ENCODE measurements at regions not wholly inside any gene's neighbourhood (a gene's known extent, or its start where the extent isn't known, plus 50 kb on each side); places are given as distances from the start of the nearest gene placed in this dataset.

DNA sequence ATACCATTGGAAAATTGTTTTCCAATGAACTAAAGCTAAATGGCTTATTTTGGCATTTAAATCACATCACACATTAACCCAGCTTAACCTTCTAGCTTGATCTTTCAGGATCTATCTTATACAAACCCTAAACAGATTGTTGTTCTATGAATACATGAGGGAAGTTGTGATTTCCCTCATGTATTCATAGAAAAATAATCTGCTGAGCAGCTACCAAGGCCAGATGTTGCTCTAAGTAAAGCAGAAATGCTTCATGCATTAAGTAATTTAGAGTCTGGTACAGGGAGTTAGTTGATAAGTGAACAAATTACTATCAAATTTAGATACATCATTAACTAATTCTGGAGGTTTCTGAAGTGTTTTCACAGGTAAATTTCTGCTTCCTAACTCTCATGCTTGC lies 204.6 kb upstream of the ANO3 start:
- no peak for TF ChIP-seq CTCF (IDR thresholded peaks at IDR 0.05)
- no peak for ATAC-seq (ENCODE audit: insufficient number of reproducible peaks, low FRiP score, low read depth)

GRCh38 chr11:26131406-26131805 lies 200.5 kb upstream of the ANO3 start:
- no peak for TF ChIP-seq CTCF (IDR thresholded peaks at IDR 0.05)
- DNase-seq (ENCODE audit: low spot score) = no peak
- no peak for ATAC-seq (ENCODE audit: insufficient number of reproducible peaks, low FRiP score, low read depth)
- no peaks in the 10 kb centered on the region for H3K9me3 ChIP-seq
- no peaks in the 10 kb centered on the region for H3K4me1 ChIP-seq (ENCODE audit: control insufficient read depth in 1 of 2, low read depth in 2 of 2)
- H3K36me3 ChIP-seq = no peaks in the 10 kb centered on the region
- no peak overlapping the region for H3K27ac ChIP-seq
- H3K27me3 ChIP-seq (replicated peaks; ENCODE audit: insufficient read depth) = no peaks in the 10 kb centered on the region
- no peak overlapping the region for H3K4me3 ChIP-seq

More for the DNA sequence above, 204.6 kb upstream of the ANO3 start:
- no peak overlapping the region for H3K27ac ChIP-seq
- no peaks in the 10 kb centered on the region for H3K4me1 ChIP-seq (ENCODE audit: control insufficient read depth in 1 of 2, low read depth in 2 of 2)
- no peaks in the 10 kb centered on the region for H3K36me3 ChIP-seq
- no peak for DNase-seq (ENCODE audit: low spot score)
- H3K4me3 ChIP-seq = no peak overlapping the region
- no peaks in the 10 kb centered on the region for H3K9me3 ChIP-seq
- no peaks in the 10 kb centered on the region for H3K27me3 ChIP-seq (replicated peaks; ENCODE audit: insufficient read depth)

DNA sequence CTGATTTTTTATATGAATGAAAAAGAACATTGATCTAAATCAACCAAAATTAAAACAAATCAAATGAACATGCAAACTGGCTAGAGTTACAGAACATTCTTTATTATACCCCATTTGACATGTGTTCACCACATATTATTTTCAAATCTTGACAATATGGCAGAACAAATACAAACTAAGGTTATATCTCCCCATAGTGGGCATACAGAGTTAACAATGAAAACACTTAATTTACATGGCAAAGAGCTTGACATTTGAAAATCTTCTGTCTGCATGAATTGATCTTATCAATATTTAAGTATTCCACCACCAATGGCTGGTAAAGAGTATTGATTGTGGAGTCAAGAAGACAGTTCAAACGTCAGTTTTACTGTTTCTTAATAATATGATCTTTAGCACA lies 197.9 kb upstream of the ANO3 start:
- H3K27me3 ChIP-seq (replicated peaks; ENCODE audit: insufficient read depth) = no peaks in the 10 kb centered on the region
- no peaks in the 10 kb centered on the region for H3K36me3 ChIP-seq
- ATAC-seq (ENCODE audit: insufficient number of reproducible peaks, low FRiP score, low read depth) = no peak
- TF ChIP-seq CTCF (IDR thresholded peaks at IDR 0.05) = no peak
- no peak for DNase-seq (ENCODE audit: low spot score)
- H3K4me1 ChIP-seq (ENCODE audit: control insufficient read depth in 1 of 2, low read depth in 2 of 2) = no peaks in the 10 kb centered on the region
- H3K27ac ChIP-seq = no peak overlapping the region
- H3K4me3 ChIP-seq = no peak overlapping the region
- no peaks in the 10 kb centered on the region for H3K9me3 ChIP-seq

DNA sequence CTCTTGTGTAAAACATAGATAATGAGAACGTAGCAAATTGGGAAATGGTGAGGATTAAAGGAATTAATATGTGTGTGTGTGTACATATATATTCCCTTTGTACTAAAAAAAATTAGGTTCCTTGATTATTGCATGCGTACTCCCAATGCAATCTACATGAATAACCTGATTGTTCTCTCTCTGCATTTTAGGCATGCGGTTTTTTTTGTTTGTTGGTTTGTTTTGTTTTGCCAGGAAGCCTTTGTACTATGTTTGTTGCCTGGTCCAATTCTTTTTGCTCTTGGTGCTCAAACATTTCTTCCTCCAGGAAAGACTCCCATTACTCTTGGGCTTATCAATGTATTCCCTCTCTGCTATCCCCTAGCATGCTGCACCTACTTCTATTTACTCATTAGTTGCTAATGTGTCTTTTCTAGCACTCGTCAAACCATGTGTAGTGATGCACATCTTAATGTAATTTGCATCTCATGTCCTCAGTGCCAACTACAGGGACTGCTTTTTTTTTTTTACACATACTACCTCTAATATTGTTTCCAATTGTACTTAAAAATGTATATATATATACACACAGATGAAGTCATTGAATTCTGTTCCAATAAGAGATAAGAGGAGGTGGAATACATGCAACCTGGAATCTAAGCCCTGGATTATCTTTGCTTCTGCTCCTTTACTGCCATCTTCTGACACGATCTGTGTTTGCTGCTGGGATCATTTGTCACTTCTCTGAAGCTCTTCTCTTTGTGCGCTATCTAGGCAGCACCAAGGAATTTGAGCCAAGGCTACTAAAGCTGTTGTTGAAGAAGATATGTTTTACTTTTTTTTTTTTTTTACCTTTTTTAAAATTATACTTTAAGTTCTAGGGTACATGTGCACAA lies 197.2 kb upstream of the ANO3 start:
- Histone ChIP-seq H3K27ac (no peak overlapping the region), H3K9me3 (no peaks in the 10 kb centered on the region), H3K36me3 (no peaks in the 10 kb centered on the region), H3K27me3 (replicated peaks; ENCODE audit: insufficient read depth) (no peaks in the 10 kb centered on the region), H3K4me1 (ENCODE audit: control insufficient read depth in 1 of 2, low read depth in 2 of 2) (no peaks in the 10 kb centered on the region), H3K4me3 (no peak overlapping the region)
- DNase-seq (ENCODE audit: low spot score) (no peak), ATAC-seq (ENCODE audit: insufficient number of reproducible peaks, low FRiP score, low read depth) (no peak)
- TF ChIP-seq CTCF (IDR thresholded peaks at IDR 0.05) = no peak

- no peaks in the 10 kb centered on the region for H3K4me1 ChIP-seq (ENCODE audit: control insufficient read depth in 1 of 2, low read depth in 2 of 2)
- no peak overlapping the region for H3K4me3 ChIP-seq
- DNase-seq (ENCODE audit: low spot score) (no peak), ATAC-seq (ENCODE audit: insufficient number of reproducible peaks, low FRiP score, low read depth) (no peak)
- H3K36me3 ChIP-seq = no peaks in the 10 kb centered on the region
- no peaks in the 10 kb centered on the region for H3K9me3 ChIP-seq
- no peak overlapping the region for H3K27ac ChIP-seq
- no peak for TF ChIP-seq CTCF (IDR thresholded peaks at IDR 0.05)
- no peaks in the 10 kb centered on the region for H3K27me3 ChIP-seq (replicated peaks; ENCODE audit: insufficient read depth)
Measured at GRCh38 chr11:26137651-26138050, 194.3 kb upstream of the ANO3 start.

Data from thoracic aorta (tissue), 2 donors.